ENCODE measurements at regions not wholly inside any gene's neighbourhood (a gene's known extent, or its start where the extent isn't known, plus 50 kb on each side); places are given as distances from the start of the nearest gene placed in this dataset.

GRCh38 chr10:28127881-28128280, 129.0 kb upstream of the ODAD2 start:
- Histone ChIP-seq H3K36me3 (ENCODE audit: insufficient read depth, low read length) (no peaks in the 10 kb centered on the region), H3K4me2 (ENCODE audit: low read length) (no peak overlapping the region), H3K27me3 (ENCODE audit: control insufficient read depth, insufficient read depth, low read length) (no peaks in the 10 kb centered on the region), H3K4me3 (ENCODE audit: low read length) (no peak overlapping the region), H3K4me1 (ENCODE audit: control insufficient read depth, insufficient read depth, low read length) (peaks cover 22% of the 10 kb centered on the region), H3K9me3 (replicated peaks; ENCODE audit: low read length) (no peaks in the 10 kb centered on the region), H3K9ac (ENCODE audit: low read depth, low read length) (no peak overlapping the region)

DNA sequence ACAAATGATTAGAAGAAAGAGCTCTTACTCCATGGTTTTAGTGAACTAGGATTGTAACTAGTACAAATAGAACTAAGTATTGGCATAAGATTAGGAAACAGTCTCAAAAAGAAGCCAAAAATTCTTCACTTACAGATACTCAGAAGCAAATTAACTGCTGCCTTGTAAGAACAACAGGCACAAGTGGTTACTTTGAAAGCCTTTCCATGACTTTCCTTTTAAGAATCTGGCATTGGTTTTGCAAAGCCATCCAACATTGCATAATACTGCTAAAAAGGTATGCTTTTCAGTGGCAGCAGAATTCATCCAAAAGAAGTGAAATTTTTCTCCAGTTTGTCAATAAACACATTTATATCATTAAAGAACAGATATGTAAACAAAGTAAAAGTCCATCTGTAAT, 126.8 kb upstream of the ODAD2 start:
- no peaks in the 10 kb centered on the region for H3K36me3 ChIP-seq (ENCODE audit: insufficient read depth, low read length)
- no peaks in the 10 kb centered on the region for H3K9me3 ChIP-seq (replicated peaks; ENCODE audit: low read length)
- no peak overlapping the region for H3K4me3 ChIP-seq (ENCODE audit: low read length)
- peaks cover 22% of the 10 kb centered on the region for H3K4me1 ChIP-seq (ENCODE audit: control insufficient read depth, insufficient read depth, low read length)
- no peaks in the 10 kb centered on the region for H3K27me3 ChIP-seq (ENCODE audit: control insufficient read depth, insufficient read depth, low read length)
- no peak overlapping the region for H3K9ac ChIP-seq (ENCODE audit: low read depth, low read length)
- H3K4me2 ChIP-seq (ENCODE audit: low read length): no peak overlapping the region

DNA sequence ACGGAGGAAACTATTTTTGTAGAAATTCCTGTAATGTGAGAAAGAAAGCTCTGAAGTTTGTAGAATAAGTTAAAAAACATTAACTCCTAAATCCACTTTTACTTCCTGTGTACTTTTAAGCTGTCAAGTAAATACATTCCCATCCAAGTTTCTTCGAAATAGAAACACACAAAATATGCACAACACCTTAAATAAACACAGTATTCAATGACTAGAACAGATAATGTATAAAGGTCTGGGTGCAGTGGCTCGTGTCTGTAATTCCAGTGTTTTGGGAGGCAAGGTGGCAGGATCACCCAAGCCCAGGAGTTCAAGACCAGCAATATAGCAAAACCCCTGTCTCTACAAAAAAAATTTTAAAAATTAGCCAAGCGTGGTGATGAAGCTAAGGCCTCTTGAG, 121.9 kb upstream of the ODAD2 start:
- Histone ChIP-seq H3K4me3 (ENCODE audit: low read length) (no peak overlapping the region), H3K4me2 (ENCODE audit: low read length) (no peak overlapping the region), H3K4me1 (ENCODE audit: control insufficient read depth, insufficient read depth, low read length) (peaks cover 31% of the 10 kb centered on the region), H3K36me3 (ENCODE audit: insufficient read depth, low read length) (no peaks in the 10 kb centered on the region), H3K9ac (ENCODE audit: low read depth, low read length) (no peak overlapping the region), H3K9me3 (replicated peaks; ENCODE audit: low read length) (no peaks in the 10 kb centered on the region), H3K27me3 (ENCODE audit: control insufficient read depth, insufficient read depth, low read length) (no peaks in the 10 kb centered on the region)

DNA sequence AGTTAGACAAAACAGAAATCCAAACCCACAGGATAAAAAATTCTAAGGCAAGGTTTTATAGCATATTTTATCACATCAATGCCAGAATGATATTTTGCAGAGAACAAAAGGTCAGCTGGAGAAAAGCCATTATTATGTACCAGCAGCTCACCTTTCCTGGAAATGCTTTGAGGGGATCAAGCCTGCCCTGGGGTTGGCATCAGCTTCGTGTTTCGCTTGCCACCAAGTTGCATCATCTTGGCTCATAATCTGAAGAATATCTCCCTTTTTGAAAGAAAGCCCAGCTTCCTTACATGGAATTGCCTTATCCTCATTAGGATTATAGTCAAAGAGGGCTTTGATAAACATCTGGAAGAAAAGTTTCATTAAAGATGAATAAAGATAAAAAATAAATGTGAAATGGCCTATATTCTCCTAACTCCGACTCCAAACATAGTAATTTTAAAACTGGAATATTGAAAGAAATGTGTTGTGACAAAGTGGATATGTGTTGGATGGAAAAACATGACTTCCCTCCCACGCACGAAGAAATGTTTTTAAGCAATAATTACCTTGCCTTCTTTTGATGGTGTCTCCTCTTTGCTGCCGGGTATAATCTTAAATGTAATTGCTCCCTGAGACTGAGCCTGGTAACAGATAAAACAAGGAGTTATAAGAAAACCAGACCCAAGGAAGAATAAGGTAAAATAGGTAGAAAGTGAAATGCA, 121.3 kb upstream of the ODAD2 start:
- no peak overlapping the region for H3K4me2 ChIP-seq (ENCODE audit: low read length)
- H3K4me1 ChIP-seq (ENCODE audit: control insufficient read depth, insufficient read depth, low read length): peaks cover 29% of the 10 kb centered on the region
- H3K36me3 ChIP-seq (ENCODE audit: insufficient read depth, low read length): no peaks in the 10 kb centered on the region
- H3K27me3 ChIP-seq (ENCODE audit: control insufficient read depth, insufficient read depth, low read length): no peaks in the 10 kb centered on the region
- no peak overlapping the region for H3K4me3 ChIP-seq (ENCODE audit: low read length)
- no peaks in the 10 kb centered on the region for H3K9me3 ChIP-seq (replicated peaks; ENCODE audit: low read length)
- no peak overlapping the region for H3K9ac ChIP-seq (ENCODE audit: low read depth, low read length)

- Histone ChIP-seq H3K9me3 (replicated peaks; ENCODE audit: low read length) (no peaks in the 10 kb centered on the region), H3K4me1 (ENCODE audit: control insufficient read depth, insufficient read depth, low read length) (peaks cover 23% of the 10 kb centered on the region), H3K4me2 (ENCODE audit: low read length) (no peak overlapping the region), H3K27me3 (ENCODE audit: control insufficient read depth, insufficient read depth, low read length) (no peaks in the 10 kb centered on the region), H3K4me3 (ENCODE audit: low read length) (no peak overlapping the region), H3K36me3 (ENCODE audit: insufficient read depth, low read length) (no peaks in the 10 kb centered on the region), H3K9ac (ENCODE audit: low read depth, low read length) (no peak overlapping the region)
These were observed 120.2 kb upstream of the ODAD2 start for GRCh38 chr10:28118985-28119628.

DNA sequence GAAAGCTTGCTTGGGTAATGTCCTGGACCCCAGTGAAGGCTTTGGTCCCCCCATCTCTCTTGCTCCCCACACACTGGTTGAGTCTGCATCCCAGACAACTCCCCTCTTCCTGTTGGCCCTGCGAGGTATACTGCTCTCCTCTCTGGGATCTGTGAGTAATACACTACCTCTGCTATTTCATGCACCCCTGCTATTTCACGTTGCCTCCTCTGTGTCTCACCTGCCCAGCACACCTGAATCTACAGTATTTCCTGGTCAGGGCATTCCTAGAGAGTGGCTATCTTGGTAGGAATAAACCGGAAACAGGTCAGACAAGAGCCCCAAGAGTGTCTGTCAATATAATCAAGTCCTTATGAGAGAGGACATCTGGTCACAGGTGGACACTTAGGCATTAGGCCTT, 114.3 kb upstream of the ODAD2 start:
- Histone ChIP-seq H3K4me3 (ENCODE audit: low read length) (no peak overlapping the region), H3K4me1 (ENCODE audit: control insufficient read depth, insufficient read depth, low read length) (peaks cover 14% of the 10 kb centered on the region), H3K9me3 (replicated peaks; ENCODE audit: low read length) (no peaks in the 10 kb centered on the region), H3K4me2 (ENCODE audit: low read length) (no peak overlapping the region), H3K9ac (ENCODE audit: low read depth, low read length) (no peak overlapping the region), H3K36me3 (ENCODE audit: insufficient read depth, low read length) (no peaks in the 10 kb centered on the region), H3K27me3 (ENCODE audit: control insufficient read depth, insufficient read depth, low read length) (no peaks in the 10 kb centered on the region)

DNA sequence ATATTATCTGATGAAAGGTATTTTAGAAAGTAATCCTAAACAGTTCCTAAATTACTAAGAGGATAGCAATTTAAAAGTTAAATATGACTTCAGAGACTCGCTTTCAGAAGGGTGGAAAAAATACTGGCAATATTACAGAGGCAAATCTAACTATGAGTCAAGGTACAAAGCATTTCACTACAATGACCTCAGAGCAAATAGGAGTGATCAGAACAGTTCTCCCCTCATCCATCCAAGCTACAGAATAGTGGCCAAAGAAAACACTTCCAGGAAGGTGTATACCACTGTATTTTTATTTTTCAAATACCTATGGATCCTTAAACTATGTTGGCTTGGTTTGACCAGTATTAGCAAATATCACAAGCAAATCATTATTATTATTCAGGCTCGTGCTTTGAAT, 112.8 kb upstream of the ODAD2 start:
- H3K4me3 ChIP-seq (ENCODE audit: low read length): no peak overlapping the region
- no peak overlapping the region for H3K9ac ChIP-seq (ENCODE audit: low read depth, low read length)
- no peaks in the 10 kb centered on the region for H3K27me3 ChIP-seq (ENCODE audit: control insufficient read depth, insufficient read depth, low read length)
- no peaks in the 10 kb centered on the region for H3K36me3 ChIP-seq (ENCODE audit: insufficient read depth, low read length)
- H3K4me1 ChIP-seq (ENCODE audit: control insufficient read depth, insufficient read depth, low read length): peaks cover 14% of the 10 kb centered on the region
- no peak overlapping the region for H3K4me2 ChIP-seq (ENCODE audit: low read length)
- no peaks in the 10 kb centered on the region for H3K9me3 ChIP-seq (replicated peaks; ENCODE audit: low read length)

GRCh38 chr10:28105561-28105960, 106.7 kb upstream of the ODAD2 start:
- Histone ChIP-seq H3K4me1 (ENCODE audit: control insufficient read depth, insufficient read depth, low read length) (no peaks in the 10 kb centered on the region), H3K9ac (ENCODE audit: low read depth, low read length) (no peak overlapping the region), H3K27me3 (ENCODE audit: control insufficient read depth, insufficient read depth, low read length) (no peaks in the 10 kb centered on the region), H3K4me2 (ENCODE audit: low read length) (no peak overlapping the region), H3K4me3 (ENCODE audit: low read length) (no peak overlapping the region), H3K36me3 (ENCODE audit: insufficient read depth, low read length) (no peaks in the 10 kb centered on the region), H3K9me3 (replicated peaks; ENCODE audit: low read length) (no peaks in the 10 kb centered on the region)

DNA sequence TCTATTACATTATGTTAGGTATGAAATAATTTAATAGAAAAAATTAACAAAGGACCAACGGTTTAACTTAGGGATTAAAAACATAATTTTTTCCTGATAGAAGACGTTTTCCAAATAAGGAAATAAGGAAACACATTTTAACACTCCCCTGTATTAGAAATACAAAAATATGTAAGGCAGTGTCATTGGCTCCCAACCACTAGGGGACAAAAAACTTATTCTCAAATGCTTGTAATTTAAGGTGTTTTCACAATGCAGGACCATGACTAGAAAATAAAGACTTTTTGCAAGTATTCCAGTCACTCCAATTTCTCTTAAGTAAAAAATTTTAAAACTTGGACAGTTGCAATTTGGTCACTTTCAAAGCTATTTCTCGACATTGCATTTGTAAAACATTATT, 98.8 kb upstream of the ODAD2 start:
- H3K9me3 ChIP-seq (replicated peaks; ENCODE audit: low read length): no peaks in the 10 kb centered on the region
- H3K4me1 ChIP-seq (ENCODE audit: control insufficient read depth, insufficient read depth, low read length): peaks cover 6% of the 10 kb centered on the region
- no peak overlapping the region for H3K4me3 ChIP-seq (ENCODE audit: low read length)
- H3K36me3 ChIP-seq (ENCODE audit: insufficient read depth, low read length): no peaks in the 10 kb centered on the region
- H3K27me3 ChIP-seq (ENCODE audit: control insufficient read depth, insufficient read depth, low read length): no peaks in the 10 kb centered on the region
- no peak overlapping the region for H3K4me2 ChIP-seq (ENCODE audit: low read length)
- H3K9ac ChIP-seq (ENCODE audit: low read depth, low read length): no peak overlapping the region

DNA sequence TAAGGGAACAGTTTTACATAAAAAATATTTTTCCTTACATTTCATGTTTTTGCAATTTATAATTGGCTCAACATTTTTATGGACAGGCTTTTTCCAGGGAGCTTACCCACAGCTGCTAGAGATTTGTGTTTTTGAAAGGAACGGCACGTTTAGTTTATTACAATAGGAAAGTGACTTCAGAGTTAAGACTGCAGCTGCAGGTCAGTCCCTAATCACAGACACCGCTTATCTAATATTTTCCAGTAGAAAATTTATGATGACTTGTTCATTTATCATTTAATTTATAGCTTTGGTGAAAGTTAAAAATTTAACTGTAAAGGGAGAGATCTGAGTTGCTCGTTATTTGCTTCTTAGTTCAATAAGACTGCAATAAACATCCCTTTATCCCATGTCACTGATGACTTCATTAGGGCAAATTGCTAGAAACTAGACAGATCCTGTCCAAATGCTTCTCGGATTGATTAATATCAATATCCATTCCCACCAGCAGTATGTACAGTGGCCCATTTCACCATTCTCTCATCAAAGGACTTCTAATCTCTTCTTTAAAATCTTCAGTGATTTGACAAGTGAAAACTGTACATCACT, 97.0 kb upstream of the ODAD2 start:
- Histone ChIP-seq H3K4me2 (ENCODE audit: low read length) (peak overlapping the region; percentile 68), H3K9ac (ENCODE audit: low read depth, low read length) (peak overlapping the region; percentile 57), H3K27me3 (ENCODE audit: control insufficient read depth, insufficient read depth, low read length) (no peaks in the 10 kb centered on the region), H3K9me3 (replicated peaks; ENCODE audit: low read length) (no peaks in the 10 kb centered on the region), H3K4me3 (ENCODE audit: low read length) (peak overlapping the region; percentile 18), H3K36me3 (ENCODE audit: insufficient read depth, low read length) (no peaks in the 10 kb centered on the region), H3K4me1 (ENCODE audit: control insufficient read depth, insufficient read depth, low read length) (peaks cover 6% of the 10 kb centered on the region)

GRCh38 chr10:28094121-28094520, 95.2 kb upstream of the ODAD2 start:
- H3K4me2 ChIP-seq (ENCODE audit: low read length): no peak overlapping the region
- H3K36me3 ChIP-seq (ENCODE audit: insufficient read depth, low read length): no peaks in the 10 kb centered on the region
- H3K9me3 ChIP-seq (replicated peaks; ENCODE audit: low read length): no peaks in the 10 kb centered on the region
- no peak overlapping the region for H3K9ac ChIP-seq (ENCODE audit: low read depth, low read length)
- peaks cover 12% of the 10 kb centered on the region for H3K4me1 ChIP-seq (ENCODE audit: control insufficient read depth, insufficient read depth, low read length)
- H3K27me3 ChIP-seq (ENCODE audit: control insufficient read depth, insufficient read depth, low read length): no peaks in the 10 kb centered on the region
- no peak overlapping the region for H3K4me3 ChIP-seq (ENCODE audit: low read length)

DNA sequence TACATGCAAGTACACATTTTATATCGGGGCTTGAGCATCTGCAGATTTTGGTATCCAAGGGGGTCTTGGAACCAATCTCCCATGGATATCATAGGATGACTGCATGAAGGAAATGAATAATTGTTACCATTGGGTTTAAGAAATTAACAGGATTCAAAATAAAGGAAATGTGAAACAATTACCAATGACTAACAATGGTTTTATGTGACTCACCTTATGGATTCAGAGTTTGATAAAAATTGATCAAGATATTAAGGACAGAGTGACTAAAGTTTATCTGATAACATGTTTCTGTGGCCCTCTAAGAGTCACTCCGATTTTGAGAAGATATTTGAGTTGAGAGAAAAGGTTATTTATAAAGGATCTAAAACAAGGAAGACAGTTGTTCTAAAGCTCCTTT, 93.0 kb upstream of the ODAD2 start:
- Histone ChIP-seq H3K4me2 (ENCODE audit: low read length) (no peak overlapping the region), H3K4me3 (ENCODE audit: low read length) (no peak overlapping the region), H3K4me1 (ENCODE audit: control insufficient read depth, insufficient read depth, low read length) (peaks cover 28% of the 10 kb centered on the region), H3K9ac (ENCODE audit: low read depth, low read length) (no peak overlapping the region), H3K27me3 (ENCODE audit: control insufficient read depth, insufficient read depth, low read length) (no peaks in the 10 kb centered on the region), H3K9me3 (replicated peaks; ENCODE audit: low read length) (no peaks in the 10 kb centered on the region), H3K36me3 (ENCODE audit: insufficient read depth, low read length) (no peaks in the 10 kb centered on the region)

All from skeletal muscle satellite cell (primary cell).